ENCODE measurements at regions not wholly inside any gene's neighbourhood (a gene's known extent, or its start where the extent isn't known, plus 50 kb on each side); places are given as distances from the start of the nearest gene placed in this dataset.

DNA sequence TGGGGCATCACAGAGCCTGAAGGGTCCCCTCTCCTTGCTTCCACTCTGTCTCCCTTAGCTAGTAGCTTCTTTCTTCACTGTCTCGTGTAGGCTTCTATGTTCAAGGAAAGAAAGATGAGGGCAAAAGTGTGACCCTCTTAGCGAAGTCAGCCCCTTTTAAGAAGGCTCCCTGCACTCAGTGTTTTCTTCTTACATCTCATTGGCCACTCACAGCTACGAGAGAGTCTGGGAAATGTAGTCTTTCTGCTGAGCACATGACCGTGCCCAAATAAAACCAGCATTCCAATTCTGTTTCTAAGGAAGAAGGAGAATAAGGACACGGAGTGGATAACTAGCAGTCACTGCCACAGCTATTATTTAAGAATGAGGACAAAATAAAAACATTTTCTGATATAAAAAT is 104.9 kb upstream of the TNR start:
- no peak for TF ChIP-seq TEAD4 (IDR thresholded peaks at IDR 0.05)
- TF ChIP-seq NFIC (IDR thresholded peaks at IDR 0.05): no peak
- TF ChIP-seq, protein P1, sequence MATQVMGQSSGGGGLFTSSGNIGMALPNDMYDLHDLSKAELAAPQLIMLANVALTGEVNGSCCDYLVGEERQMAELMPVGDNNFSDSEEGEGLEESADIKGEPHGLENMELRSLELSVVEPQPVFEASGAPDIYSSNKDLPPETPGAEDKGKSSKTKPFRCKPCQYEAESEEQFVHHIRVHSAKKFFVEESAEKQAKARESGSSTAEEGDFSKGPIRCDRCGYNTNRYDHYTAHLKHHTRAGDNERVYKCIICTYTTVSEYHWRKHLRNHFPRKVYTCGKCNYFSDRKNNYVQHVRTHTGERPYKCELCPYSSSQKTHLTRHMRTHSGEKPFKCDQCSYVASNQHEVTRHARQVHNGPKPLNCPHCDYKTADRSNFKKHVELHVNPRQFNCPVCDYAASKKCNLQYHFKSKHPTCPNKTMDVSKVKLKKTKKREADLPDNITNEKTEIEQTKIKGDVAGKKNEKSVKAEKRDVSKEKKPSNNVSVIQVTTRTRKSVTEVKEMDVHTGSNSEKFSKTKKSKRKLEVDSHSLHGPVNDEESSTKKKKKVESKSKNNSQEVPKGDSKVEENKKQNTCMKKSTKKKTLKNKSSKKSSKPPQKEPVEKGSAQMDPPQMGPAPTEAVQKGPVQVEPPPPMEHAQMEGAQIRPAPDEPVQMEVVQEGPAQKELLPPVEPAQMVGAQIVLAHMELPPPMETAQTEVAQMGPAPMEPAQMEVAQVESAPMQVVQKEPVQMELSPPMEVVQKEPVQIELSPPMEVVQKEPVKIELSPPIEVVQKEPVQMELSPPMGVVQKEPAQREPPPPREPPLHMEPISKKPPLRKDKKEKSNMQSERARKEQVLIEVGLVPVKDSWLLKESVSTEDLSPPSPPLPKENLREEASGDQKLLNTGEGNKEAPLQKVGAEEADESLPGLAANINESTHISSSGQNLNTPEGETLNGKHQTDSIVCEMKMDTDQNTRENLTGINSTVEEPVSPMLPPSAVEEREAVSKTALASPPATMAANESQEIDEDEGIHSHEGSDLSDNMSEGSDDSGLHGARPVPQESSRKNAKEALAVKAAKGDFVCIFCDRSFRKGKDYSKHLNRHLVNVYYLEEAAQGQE (IDR thresholded peaks at IDR 0.05; ENCODE audit: low read depth): no peak
- no peak for TF ChIP-seq RAD21 (IDR thresholded peaks at IDR 0.05; ENCODE audit: low read depth)
- no peak for TF ChIP-seq EP300 (IDR thresholded peaks at IDR 0.05; ENCODE audit: borderline replicate concordance)
- TF ChIP-seq, protein P2, sequence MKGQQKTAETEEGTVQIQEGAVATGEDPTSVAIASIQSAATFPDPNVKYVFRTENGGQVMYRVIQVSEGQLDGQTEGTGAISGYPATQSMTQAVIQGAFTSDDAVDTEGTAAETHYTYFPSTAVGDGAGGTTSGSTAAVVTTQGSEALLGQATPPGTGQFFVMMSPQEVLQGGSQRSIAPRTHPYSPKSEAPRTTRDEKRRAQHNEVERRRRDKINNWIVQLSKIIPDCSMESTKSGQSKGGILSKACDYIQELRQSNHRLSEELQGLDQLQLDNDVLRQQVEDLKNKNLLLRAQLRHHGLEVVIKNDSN (IDR thresholded peaks at IDR 0.05): no peak
- no peak for TF ChIP-seq FOXM1 (IDR thresholded peaks at IDR 0.05; ENCODE audit: borderline replicate concordance, low read depth)
- no peak for TF ChIP-seq TCF12 (IDR thresholded peaks at IDR 0.05; ENCODE audit: low read depth)
- TF ChIP-seq TAF1 (IDR thresholded peaks at IDR 0.05; ENCODE audit: low read depth): no peak
- TF ChIP-seq, protein P3, sequence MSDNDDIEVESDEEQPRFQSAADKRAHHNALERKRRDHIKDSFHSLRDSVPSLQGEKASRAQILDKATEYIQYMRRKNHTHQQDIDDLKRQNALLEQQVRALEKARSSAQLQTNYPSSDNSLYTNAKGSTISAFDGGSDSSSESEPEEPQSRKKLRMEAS (IDR thresholded peaks at IDR 0.05): no peak
- no peak for TF ChIP-seq YY1 (IDR thresholded peaks at IDR 0.05; ENCODE audit: low read depth)
- no peak for TF ChIP-seq CEBPB (IDR thresholded peaks at IDR 0.05)
- no peak for TF ChIP-seq ZBTB7A (IDR thresholded peaks at IDR 0.05; ENCODE audit: low read depth)
- no peak for TF ChIP-seq CREB1 (IDR thresholded peaks at IDR 0.05; ENCODE audit: low read depth)

Data from Ishikawa (cell line).